Stimulated activated CD8-positive, alpha-beta memory T cell treated with anti-CD3 and anti-CD28 coated beads, Interleukin-7, amount 100 ng/mL, for 48 hours (primary cell): ENCODE measurements at regions not wholly inside any gene's neighbourhood (a gene's known extent, or its start where the extent isn't known, plus 50 kb on each side); places are given as distances from the start of the nearest gene placed in this dataset.

Experiments used
- DNase-seq, 2 donors: peaks; one replicate each; pipeline ENCODE4 v3.0.0-alpha.2; 2020; ENCODE audit warnings: low read depth in 1 of 2; ENCODE audit errors: extremely low read depth in 1 of 2

- DNase-seq = no peak
These were observed 515.1 kb upstream of the PLXNA2 start for GRCh38 chr1:208759255-208759654.

- no peak for DNase-seq
These were observed 519.8 kb upstream of the PLXNA2 start for GRCh38 chr1:208763971-208764370.

- no peak for DNase-seq
These were observed 522.6 kb upstream of the PLXNA2 start for GRCh38 chr1:208766832-208767231.

GRCh38 chr1:208767816-208768215 lies 523.6 kb upstream of the PLXNA2 start:
- DNase-seq = no peak

DNA sequence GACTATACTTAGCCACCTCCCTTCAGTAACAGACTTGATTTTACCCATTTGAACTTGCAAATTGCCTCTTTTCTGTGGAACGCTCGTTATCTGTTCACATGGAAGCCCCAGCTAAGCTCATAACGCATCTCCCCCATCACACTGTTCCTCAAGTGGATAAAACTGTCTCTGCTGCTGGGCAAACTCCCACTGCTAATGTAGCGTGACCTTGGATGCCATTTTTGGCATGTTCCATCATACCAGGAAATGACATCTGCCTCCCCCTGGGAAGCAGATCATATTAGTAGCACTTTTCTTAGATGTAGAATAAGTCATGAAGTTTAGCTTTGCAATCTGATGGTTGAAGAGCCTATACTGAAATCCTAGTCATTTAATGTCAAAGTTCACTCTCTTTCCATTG lies 528.7 kb upstream of the PLXNA2 start:
- DNase-seq = no peak

DNA sequence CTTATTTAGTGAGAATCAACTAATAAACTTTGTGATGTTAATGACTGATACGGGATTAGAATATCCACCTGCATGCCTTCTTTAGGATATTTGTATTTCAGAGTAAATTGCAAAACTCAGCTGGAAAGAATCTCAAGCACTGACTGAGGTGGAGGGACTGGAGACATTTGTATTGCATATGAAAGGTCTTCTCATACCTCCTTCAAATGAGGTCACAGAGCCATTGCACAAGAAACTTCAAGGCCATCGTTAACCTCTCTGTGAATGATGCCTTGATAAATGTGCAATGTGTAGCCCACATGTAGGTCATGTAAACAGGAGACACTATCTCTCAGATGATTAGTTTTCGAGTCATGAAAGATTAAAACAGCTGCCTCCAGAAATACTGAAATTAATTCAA lies 531.7 kb upstream of the PLXNA2 start:
- DNase-seq = no peak

GRCh38 chr1:208778417-208778816 lies 534.2 kb upstream of the PLXNA2 start:
- DNase-seq = no peak

- DNase-seq = no peak
These were observed 537.3 kb upstream of the PLXNA2 start for GRCh38 chr1:208781391-208782045.

DNA sequence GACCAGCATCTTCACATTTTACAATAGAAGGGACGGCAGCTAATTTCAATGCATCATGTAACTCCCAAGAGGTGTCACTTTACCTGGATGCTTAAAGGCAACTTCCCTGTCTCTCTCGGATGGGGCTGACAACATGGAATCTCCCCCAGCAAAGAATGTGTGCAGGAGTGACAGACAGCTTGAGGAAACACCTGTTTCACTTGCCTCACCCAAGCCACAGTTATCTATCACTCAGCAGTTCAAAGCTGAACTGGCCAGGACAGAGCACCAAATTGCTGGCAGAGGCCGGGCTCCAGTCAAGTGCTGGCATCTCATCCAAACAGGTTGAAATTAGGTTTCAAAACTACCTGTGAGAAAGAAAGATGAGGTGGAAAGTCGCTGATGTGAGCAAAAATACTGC lies 538.0 kb upstream of the PLXNA2 start:
- no peak for DNase-seq

DNA sequence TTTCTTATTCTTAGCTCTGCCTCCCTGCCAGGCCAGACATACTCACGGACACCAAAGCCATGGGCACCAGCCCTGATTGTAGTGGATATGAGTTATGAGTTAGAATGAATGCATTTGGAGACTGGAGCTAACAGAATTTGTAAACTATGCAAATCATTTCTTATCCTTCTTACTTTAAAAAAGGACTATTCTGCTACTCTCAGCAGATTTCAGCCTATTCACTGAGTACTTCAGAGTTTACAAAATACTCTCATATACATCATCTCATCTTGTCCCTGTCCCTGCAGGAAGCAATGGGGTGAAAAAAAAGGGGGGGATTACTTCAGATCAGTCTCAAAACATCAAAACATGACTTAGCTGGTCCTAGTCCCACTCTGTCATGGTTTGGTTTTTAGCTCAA lies 541.4 kb upstream of the PLXNA2 start:
- DNase-seq = no peak

DNA sequence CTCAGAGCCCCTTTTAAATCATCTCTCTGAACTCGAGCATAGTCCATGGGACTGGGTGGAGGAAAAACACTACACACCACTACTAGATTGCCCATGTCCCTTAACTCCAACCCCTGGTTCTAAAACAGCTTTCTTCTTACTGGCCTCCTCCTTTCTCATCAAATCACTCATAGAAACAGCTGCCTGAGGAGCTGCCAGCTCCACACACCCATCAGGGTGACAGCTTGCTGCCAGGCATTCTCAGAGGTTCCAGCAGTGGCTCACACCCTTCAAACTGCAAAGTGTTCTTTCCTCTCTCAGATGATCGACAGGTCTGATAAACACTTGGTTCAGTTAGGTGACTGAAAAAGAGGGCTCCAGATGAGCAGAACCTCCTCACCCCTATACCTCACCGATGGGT lies 543.0 kb upstream of the PLXNA2 start:
- no peak for DNase-seq

GRCh38 chr1:208788013-208788540 lies 543.9 kb upstream of the PLXNA2 start:
- no peak for DNase-seq

GRCh38 chr1:208791456-208791855 lies 547.3 kb upstream of the PLXNA2 start:
- no peak for DNase-seq

GRCh38 chr1:208793861-208794345 lies 549.7 kb upstream of the PLXNA2 start:
- DNase-seq = no peak

DNA sequence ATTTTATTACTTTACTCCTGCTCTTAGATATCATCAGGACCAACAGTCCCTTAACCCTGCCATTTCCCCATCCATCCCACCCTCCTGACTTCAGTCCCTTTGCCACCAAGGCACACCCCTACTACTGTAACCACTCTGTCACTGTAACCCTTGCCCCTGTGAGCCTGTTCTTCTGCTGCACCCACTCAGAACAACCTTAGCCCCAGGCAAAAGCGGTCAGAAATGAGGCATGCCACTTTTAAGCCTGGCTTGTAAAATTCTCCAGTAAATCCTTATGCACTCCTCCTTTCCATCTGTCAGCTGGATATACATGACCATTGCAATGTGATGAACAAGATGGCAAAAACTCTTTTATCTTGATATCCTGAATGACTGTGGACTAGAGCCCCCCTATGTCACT lies 555.0 kb upstream of the PLXNA2 start:
- DNase-seq = no peak

DNA sequence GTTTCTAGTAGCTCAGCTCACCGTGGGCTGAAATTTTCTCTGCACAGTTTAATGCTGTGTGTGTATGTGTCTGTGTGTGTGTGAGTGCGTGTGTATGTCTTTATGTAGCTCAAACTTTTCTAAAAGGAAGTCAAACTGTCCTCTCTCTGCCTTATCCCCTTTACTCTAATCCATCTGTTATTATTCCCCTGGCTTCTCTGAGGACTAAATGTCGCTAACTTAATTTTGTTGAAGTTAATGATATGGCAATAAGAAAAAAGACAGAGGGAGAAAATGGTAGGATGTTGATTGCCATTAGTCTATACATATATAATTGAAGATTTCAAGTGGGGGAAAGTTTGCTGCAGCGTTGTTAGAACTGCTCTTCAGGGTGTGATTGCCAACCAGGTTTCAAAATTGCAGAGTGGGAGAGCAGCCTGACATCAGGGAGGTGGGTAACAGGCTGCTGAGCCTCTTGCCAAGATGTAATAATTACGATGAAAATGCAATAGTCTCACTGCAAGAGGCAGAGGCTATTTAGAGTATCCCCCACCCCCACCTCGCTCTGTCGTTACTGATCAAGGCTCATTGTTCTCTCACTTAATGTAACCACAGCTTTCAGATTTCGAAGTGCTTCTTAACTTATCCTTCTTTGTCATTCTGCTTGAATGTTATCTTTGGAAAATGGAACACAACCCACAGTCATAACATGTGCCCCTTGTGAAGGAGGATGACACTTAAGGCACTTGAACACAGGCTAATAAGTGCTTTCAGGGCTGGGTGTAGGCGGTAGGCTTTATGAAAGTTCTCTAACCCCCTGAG lies 559.0 kb upstream of the PLXNA2 start:
- no peak for DNase-seq

- no peak for DNase-seq
These were observed 563.4 kb upstream of the PLXNA2 start for GRCh38 chr1:208807446-208808127.

- no peak for DNase-seq
These were observed 564.1 kb upstream of the PLXNA2 start for GRCh38 chr1:208808301-208808700.

DNA sequence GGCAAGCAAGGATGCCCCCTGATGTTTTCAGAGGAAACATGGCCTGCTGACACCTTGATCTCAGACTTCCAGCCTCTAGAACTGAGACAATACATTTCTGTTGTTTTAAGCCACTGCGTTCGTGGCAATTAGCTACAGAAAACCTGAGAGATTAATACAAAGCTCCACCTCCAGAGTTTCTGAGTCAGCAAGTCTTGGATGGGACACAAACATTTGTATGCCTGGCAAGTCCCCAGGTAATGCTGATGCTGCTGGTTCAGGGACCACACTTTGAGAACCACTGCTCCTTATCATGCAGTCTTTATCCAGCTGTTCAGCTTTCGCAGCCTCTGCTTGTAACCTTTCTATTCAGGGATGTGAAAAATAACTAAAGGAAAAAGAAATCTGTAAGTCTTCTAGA lies 565.7 kb upstream of the PLXNA2 start:
- no peak for DNase-seq

DNA sequence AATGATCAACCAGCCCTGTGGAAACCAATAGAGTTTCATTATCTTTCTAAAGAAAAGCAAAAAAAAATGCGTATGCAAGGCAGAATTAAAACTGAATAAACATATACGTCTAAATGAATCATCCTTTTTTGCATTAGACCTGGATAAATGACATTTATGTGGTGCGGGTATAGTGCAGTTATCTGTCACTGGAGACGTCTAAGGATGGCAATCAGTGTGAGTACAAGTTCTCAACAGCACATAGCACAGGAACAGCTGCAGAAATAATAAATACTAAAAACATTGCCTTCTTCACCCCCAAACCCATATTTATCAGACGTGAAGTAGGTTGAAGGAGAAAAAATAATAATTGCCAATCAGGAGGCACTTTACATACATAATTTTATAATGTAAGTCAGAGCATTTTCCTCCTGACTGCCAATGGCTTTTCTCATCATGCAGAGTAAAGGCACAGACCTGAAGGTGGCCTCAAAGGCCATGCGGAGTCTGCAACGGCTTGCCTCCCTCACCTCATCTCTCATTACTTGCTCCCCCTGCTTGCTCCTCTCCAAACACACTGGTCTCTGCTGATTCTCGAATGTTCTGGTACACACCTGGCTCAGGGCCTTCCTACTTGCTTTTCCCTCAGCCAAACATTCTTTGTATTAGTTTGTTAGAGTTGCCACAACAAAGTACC lies 574.7 kb upstream of the PLXNA2 start:
- no peak for DNase-seq

DNA sequence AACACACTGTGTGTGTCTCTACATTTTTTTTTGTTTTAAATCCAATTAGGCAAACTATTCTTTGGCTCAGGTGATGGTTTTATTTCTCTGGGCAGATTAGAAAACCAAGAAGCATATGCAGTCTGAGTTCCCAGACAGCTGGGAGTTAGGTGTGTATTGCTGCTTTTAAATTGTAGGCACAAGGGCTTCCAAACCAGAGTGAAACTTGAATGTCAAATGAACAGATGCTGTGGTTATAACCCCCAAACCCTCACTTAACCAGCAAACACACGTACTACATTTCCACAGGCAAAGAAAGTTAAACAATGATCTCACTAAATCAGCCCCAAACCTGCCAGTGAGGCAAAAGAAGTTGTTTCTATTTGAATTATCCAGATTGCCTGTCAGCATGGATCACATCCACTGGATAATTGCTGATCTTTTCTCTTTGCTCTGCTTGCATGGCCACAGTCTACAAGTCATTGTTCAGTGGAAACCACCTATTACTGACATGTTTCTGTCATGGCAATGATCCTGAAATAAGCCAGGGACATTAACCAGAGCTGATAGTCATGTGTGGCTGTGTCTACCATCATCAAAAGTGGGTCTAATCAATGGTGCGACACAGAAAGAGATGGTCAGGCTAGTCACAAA lies 576.5 kb upstream of the PLXNA2 start:
- no peak for DNase-seq
